H9 (cell line): ENCODE measurements at regions not wholly inside any gene's neighbourhood (a gene's known extent, or its start where the extent isn't known, plus 50 kb on each side); places are given as distances from the start of the nearest gene placed in this dataset.

Experiments used
- DNase-seq: peaks from one replicate; pipeline ENCODE4 v3.0.0-alpha.2; 2017
- H2AFZ ChIP-seq: one replicate; pipeline ENCODE4 v1.6.1; 2013; ENCODE audit warnings: mild to moderate bottlenecking, low read length, control low read depth, moderate library complexity
- H2AK5ac ChIP-seq: 2 replicates; pipeline ENCODE4 v1.6.1; 2013; ENCODE audit warnings: low read length, control low read depth, mixed read lengths; ENCODE audit not compliant: insufficient read length
- H2BK120ac ChIP-seq: one replicate; pipeline ENCODE4 v1.6.1; 2013; ENCODE audit warnings: low read depth, mild to moderate bottlenecking, low read length, control low read depth, inconsistent platforms; ENCODE audit not compliant: poor library complexity, severe bottlenecking
- H2BK12ac ChIP-seq: 2 replicates; pipeline ENCODE4 v1.6.1; 2013; ENCODE audit warnings: low read length, control low read depth, mixed read lengths, low read depth; ENCODE audit not compliant: insufficient read length
- H2BK15ac ChIP-seq: 2 replicates; pipeline ENCODE4 v1.6.1; 2013; ENCODE audit warnings: low read depth, low read length, control low read depth
- H2BK20ac ChIP-seq: one replicate; pipeline ENCODE4 v1.6.1; 2013; ENCODE audit warnings: low read depth, mild to moderate bottlenecking, low read length, control low read depth, inconsistent platforms; ENCODE audit not compliant: poor library complexity, severe bottlenecking
- H2BK5ac ChIP-seq: 2 replicates; pipeline ENCODE4 v1.6.1; 2013; ENCODE audit warnings: low read length, control low read depth, mixed read lengths; ENCODE audit not compliant: insufficient read length
- H3K14ac ChIP-seq: 2 replicates; pipeline ENCODE4 v1.6.1; 2013; ENCODE audit warnings: low read length, control low read depth; ENCODE audit not compliant: insufficient read depth
- H3K18ac ChIP-seq: 2 replicates; pipeline ENCODE4 v1.6.1; 2013; ENCODE audit warnings: low read depth, mild to moderate bottlenecking, mixed read lengths, low read length, control low read depth; ENCODE audit not compliant: insufficient read length
- H3K23ac ChIP-seq: 2 replicates; pipeline ENCODE4 v1.6.1; 2013; ENCODE audit warnings: low read length, control low read depth, mixed read lengths, low read depth; ENCODE audit not compliant: insufficient read length
- H3K23me2 ChIP-seq: 2 replicates; pipeline ENCODE4 v1.6.1; 2013; ENCODE audit warnings: low read depth, mild to moderate bottlenecking, mixed read lengths, low read length, control low read depth; ENCODE audit not compliant: insufficient read length, poor library complexity, severe bottlenecking
- H3K27ac ChIP-seq: 2 replicates; pipeline ENCODE4 v1.5.1; 2013; ENCODE audit warnings: low read length, control low read depth, mixed read lengths, low read depth; ENCODE audit not compliant: insufficient read length
- H3K27me3 ChIP-seq: 2 replicates; pipeline ENCODE4 v1.6.1; 2013; ENCODE audit warnings: low read length, control low read depth, inconsistent platforms; ENCODE audit not compliant: insufficient read depth
- H3K4ac ChIP-seq: 2 replicates; pipeline ENCODE4 v1.6.1; 2013; ENCODE audit warnings: low read depth, mild to moderate bottlenecking, control low read depth, inconsistent platforms, low read length, moderate library complexity
- H3K4me1 ChIP-seq: 2 replicates; pipeline ENCODE4 v1.6.1; 2013; ENCODE audit warnings: low read length, control low read depth, inconsistent platforms; ENCODE audit not compliant: insufficient read depth
- H3K4me2 ChIP-seq: 2 replicates; pipeline ENCODE4 v1.6.1; 2013; ENCODE audit warnings: low read length, control low read depth, mixed read lengths; ENCODE audit not compliant: insufficient read length, insufficient read depth
- H3K56ac ChIP-seq: 2 replicates; pipeline ENCODE4 v1.6.1; 2013; ENCODE audit warnings: low read depth, mild to moderate bottlenecking, mixed read lengths, low read length, control low read depth; ENCODE audit not compliant: insufficient read length
- H3K79me1 ChIP-seq: 2 replicates; pipeline ENCODE4 v1.6.1; 2013; ENCODE audit warnings: low read depth, mild to moderate bottlenecking, moderate library complexity, low read length, control low read depth, inconsistent platforms; ENCODE audit not compliant: insufficient read depth, poor library complexity, severe bottlenecking
- H3K79me2 ChIP-seq: 2 replicates; pipeline ENCODE4 v1.6.1; 2013; ENCODE audit warnings: low read length, control low read depth, inconsistent platforms; ENCODE audit not compliant: insufficient read depth
- H3K9ac ChIP-seq: 2 replicates; pipeline ENCODE4 v1.6.1; 2013; ENCODE audit warnings: low read length, control low read depth, mixed read lengths; ENCODE audit not compliant: insufficient read length; ENCODE audit errors: extremely low read depth
- H3K9me3 ChIP-seq: one replicate; pipeline ENCODE4 v1.6.1; 2013; ENCODE audit warnings: low read depth, low read length, inconsistent platforms; ENCODE audit not compliant: control insufficient read depth
- H3T11ph ChIP-seq: one replicate; pipeline ENCODE4 v1.6.1; 2013; ENCODE audit warnings: mild to moderate bottlenecking, low read length, control low read depth, inconsistent platforms
- H4K20me1 ChIP-seq: one replicate; pipeline ENCODE4 v1.6.1; 2013; ENCODE audit not compliant: control insufficient read depth, insufficient read length, insufficient read depth
- H4K5ac ChIP-seq: 2 replicates; pipeline ENCODE4 v1.6.1; 2013; ENCODE audit warnings: low read depth, mild to moderate bottlenecking, mixed read lengths, low read length, control low read depth; ENCODE audit not compliant: insufficient read length
- H4K8ac ChIP-seq: replicated peaks from 2 replicates; pipeline ENCODE4 v1.6.1; 2013; ENCODE audit warnings: low read length, control low read depth, mixed read lengths, low read depth; ENCODE audit not compliant: insufficient read length
- H4K91ac ChIP-seq: 2 replicates; pipeline ENCODE4 v1.6.1; 2013; ENCODE audit warnings: low read depth, mild to moderate bottlenecking, moderate library complexity, mixed read lengths, low read length, control low read depth; ENCODE audit not compliant: insufficient read length
- H3K27ac Mint-ChIP-seq, 3 experiments: 2 replicates in 2 of 3; 3 replicates in 1 of 3; pipeline ENCODE4 v1.8.0; 2020 to 2021; ENCODE audit warnings: mixed read lengths in 3 of 3, mild to moderate bottlenecking in 1 of 3, moderate library complexity in 1 of 3
- H3K27me3 Mint-ChIP-seq: 2 replicates; pipeline ENCODE4 v1.8.0; 2021; ENCODE audit warnings: low read depth, mild to moderate bottlenecking, moderate library complexity, mixed read lengths
- H3K36me3 Mint-ChIP-seq, 3 experiments: 2 replicates in 2 of 3; 3 replicates in 1 of 3; pipeline ENCODE4 v1.8.0; 2020 to 2021; ENCODE audit warnings: low read depth in 3 of 3, mixed read lengths in 3 of 3; ENCODE audit not compliant: insufficient read depth in 1 of 3
- H3K4me1 Mint-ChIP-seq, 2 experiments: 2 replicates each; pipeline ENCODE4 v1.8.0; 2020; ENCODE audit warnings: mixed read lengths in 2 of 2
- H3K4me3 Mint-ChIP-seq, 2 experiments: 2 replicates in 1 of 2; 3 replicates in 1 of 2; pipeline ENCODE4 v1.8.0; 2020 to 2021; ENCODE audit warnings: mild to moderate bottlenecking in 2 of 2, mixed read lengths in 2 of 2, moderate library complexity in 1 of 2
- H3K9me3 Mint-ChIP-seq, 2 experiments: 2 replicates in 1 of 2; 3 replicates in 1 of 2; pipeline ENCODE4 v1.8.0; 2020; ENCODE audit warnings: mild to moderate bottlenecking in 2 of 2, mixed read lengths in 2 of 2, moderate library complexity in 1 of 2
- WGBS: extraction: QIAGEN DNeasy Blood & Tissue Kit; methylation state at CpG from one replicate; pipeline ENCODE4 v1.1.7; 2013; ENCODE audit warnings: missing lambda C conversion rate, low lambda C conversion rate, mixed read lengths; ENCODE audit not compliant: insufficient read length; ENCODE audit errors: extremely low coverage; 5-methylcytosine and 5-hydroxymethylcytosine counted together
- TF ChIP-seq, protein P1 (sequence below): fragments of 200-600 bp; sonication (generic); conservative IDR thresholded peaks from 3 replicates; pipeline ENCODE4 v1.8.0; 2021; ENCODE audit warnings: antibody characterized with exemption, mild to moderate bottlenecking

DNA sequence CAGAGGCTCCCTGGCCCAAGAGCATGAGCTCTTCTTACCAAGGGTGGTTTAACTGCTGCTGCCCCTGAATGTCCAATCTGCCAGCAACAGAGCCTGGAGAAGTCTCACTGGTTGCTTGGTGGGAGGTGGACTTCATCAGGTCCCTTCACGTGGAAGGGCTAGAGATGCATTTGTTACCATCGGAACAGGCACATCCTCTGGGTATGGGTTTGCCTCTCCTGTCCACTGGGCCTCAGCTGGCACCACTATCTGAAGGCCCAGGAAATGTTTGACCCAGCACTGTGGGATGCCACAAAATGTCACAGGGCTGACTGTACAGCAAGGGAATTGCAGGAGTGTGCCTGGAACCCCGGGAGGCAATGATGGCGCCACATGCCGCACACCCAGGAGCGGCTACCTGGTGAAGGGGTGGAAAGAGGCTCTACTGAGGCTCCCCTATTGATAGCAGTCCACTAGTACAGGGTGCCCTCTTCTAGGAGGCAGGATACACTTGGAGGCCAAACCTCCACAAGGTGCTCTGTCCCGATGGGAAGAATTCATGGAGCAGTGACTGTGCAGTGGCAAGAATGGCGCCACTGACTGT lies 603.1 kb upstream of the MGMT start:
- Histone ChIP-seq H3K23me2 (no peaks in the 10 kb centered on the region), H3K14ac (no peak overlapping the region), H2BK120ac (no peak overlapping the region), H4K5ac (no peak overlapping the region), H3K23ac (no peak overlapping the region), H3K27me3 (no peaks in the 10 kb centered on the region), H4K20me1 (no peaks in the 10 kb centered on the region), H3K27ac (no peak overlapping the region), H3K9me3 (no peaks in the 10 kb centered on the region), H3T11ph (no peak overlapping the region), H3K4me1 (no peaks in the 10 kb centered on the region), H2BK15ac (no peak overlapping the region), H4K91ac (no peak overlapping the region), H3K18ac (no peak overlapping the region), H3K79me1 (no peaks in the 10 kb centered on the region), H3K4me2 (no peak overlapping the region), H2BK20ac (no peak overlapping the region), H2BK12ac (no peak overlapping the region), H3K4ac (no peak overlapping the region), H3K9ac (no peak overlapping the region), H2AFZ (no peak overlapping the region), H3K79me2 (no peaks in the 10 kb centered on the region), H4K8ac (no peak overlapping the region), H2AK5ac (no peak overlapping the region), H2BK5ac (no peak overlapping the region), H3K56ac (no peak overlapping the region)
- Mint-ChIP-seq H3K36me3 (no peaks in the 10 kb centered on the region; a peak in 1 of 7 replicates), H3K27ac (no peak overlapping the region), H3K4me1 (peaks cover 3 to 4% of the 10 kb centered on the region in 2 experiments; a peak in 2 of 4 replicates), H3K27me3 (no peaks in the 10 kb centered on the region), H3K9me3 (no peaks in the 10 kb centered on the region; a peak in 2 of 5 replicates), H3K4me3 (no peak overlapping the region)
- no peak for DNase-seq
- no CpG with 5 or more reads among the region's 8 CpGs for WGBS
- TF ChIP-seq, protein P1, sequence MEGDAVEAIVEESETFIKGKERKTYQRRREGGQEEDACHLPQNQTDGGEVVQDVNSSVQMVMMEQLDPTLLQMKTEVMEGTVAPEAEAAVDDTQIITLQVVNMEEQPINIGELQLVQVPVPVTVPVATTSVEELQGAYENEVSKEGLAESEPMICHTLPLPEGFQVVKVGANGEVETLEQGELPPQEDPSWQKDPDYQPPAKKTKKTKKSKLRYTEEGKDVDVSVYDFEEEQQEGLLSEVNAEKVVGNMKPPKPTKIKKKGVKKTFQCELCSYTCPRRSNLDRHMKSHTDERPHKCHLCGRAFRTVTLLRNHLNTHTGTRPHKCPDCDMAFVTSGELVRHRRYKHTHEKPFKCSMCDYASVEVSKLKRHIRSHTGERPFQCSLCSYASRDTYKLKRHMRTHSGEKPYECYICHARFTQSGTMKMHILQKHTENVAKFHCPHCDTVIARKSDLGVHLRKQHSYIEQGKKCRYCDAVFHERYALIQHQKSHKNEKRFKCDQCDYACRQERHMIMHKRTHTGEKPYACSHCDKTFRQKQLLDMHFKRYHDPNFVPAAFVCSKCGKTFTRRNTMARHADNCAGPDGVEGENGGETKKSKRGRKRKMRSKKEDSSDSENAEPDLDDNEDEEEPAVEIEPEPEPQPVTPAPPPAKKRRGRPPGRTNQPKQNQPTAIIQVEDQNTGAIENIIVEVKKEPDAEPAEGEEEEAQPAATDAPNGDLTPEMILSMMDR: no peak
